OCI-LY7 (cell line): ENCODE measurements at regions not wholly inside any gene's neighbourhood (a gene's known extent, or its start where the extent isn't known, plus 50 kb on each side); places are given as distances from the start of the nearest gene placed in this dataset.

ENCODE experiments used
- EZH2phosphoT487 ChIP-seq: fragments of 200-600 bp; sonication (generic); IDR thresholded peaks from 2 replicates; pipeline ENCODE4 v1.6.1; 2018; ENCODE audit warnings: low read depth, borderline replicate concordance, mild to moderate bottlenecking, mixed run types, antibody characterized with exemption, low read length, moderate library complexity, mixed read lengths
- TF ChIP-seq, protein P1 (sequence below): fragments of 200-600 bp; sonication (generic); conservative IDR thresholded peaks from 2 replicates; pipeline ENCODE4 v1.5.1; 2014; ENCODE audit warnings: mild to moderate bottlenecking, antibody characterized with exemption, low read length, moderate library complexity, mixed read lengths

- no peak for TF ChIP-seq EZH2phosphoT487
- TF ChIP-seq, protein P1, sequence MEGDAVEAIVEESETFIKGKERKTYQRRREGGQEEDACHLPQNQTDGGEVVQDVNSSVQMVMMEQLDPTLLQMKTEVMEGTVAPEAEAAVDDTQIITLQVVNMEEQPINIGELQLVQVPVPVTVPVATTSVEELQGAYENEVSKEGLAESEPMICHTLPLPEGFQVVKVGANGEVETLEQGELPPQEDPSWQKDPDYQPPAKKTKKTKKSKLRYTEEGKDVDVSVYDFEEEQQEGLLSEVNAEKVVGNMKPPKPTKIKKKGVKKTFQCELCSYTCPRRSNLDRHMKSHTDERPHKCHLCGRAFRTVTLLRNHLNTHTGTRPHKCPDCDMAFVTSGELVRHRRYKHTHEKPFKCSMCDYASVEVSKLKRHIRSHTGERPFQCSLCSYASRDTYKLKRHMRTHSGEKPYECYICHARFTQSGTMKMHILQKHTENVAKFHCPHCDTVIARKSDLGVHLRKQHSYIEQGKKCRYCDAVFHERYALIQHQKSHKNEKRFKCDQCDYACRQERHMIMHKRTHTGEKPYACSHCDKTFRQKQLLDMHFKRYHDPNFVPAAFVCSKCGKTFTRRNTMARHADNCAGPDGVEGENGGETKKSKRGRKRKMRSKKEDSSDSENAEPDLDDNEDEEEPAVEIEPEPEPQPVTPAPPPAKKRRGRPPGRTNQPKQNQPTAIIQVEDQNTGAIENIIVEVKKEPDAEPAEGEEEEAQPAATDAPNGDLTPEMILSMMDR, result no peak
Measured at GRCh38 chr2:128399690-128400291, 81.1 kb upstream of the HS6ST1 start.
